ENCODE measurements at regions not wholly inside any gene's neighbourhood (a gene's known extent, or its start where the extent isn't known, plus 50 kb on each side); places are given as distances from the start of the nearest gene placed in this dataset.

DNA sequence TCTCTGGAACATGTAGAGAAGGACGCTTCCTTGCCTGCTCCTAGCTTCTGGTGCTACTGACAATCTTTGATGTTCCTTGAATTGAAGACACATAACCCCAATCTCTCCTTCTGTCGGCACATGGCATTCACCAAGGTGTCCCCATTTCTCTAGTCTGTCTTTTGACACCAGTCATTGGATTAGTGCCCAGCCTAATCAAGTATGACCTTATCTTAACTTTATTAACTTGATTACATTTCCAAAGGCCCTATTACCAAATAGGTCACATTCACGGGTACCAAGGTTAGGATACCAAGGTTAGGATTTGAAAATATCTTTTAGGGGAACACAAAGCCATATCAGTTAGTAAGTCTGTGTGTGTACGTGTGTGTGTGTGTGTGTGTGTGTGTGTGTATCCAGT, 377.9 kb downstream of the CMPK2 start:
- TF ChIP-seq, protein P1, sequence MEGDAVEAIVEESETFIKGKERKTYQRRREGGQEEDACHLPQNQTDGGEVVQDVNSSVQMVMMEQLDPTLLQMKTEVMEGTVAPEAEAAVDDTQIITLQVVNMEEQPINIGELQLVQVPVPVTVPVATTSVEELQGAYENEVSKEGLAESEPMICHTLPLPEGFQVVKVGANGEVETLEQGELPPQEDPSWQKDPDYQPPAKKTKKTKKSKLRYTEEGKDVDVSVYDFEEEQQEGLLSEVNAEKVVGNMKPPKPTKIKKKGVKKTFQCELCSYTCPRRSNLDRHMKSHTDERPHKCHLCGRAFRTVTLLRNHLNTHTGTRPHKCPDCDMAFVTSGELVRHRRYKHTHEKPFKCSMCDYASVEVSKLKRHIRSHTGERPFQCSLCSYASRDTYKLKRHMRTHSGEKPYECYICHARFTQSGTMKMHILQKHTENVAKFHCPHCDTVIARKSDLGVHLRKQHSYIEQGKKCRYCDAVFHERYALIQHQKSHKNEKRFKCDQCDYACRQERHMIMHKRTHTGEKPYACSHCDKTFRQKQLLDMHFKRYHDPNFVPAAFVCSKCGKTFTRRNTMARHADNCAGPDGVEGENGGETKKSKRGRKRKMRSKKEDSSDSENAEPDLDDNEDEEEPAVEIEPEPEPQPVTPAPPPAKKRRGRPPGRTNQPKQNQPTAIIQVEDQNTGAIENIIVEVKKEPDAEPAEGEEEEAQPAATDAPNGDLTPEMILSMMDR (IDR thresholded peaks at IDR 0.05; ENCODE audit: low read depth, low read length), result no peak
- TF ChIP-seq POLR2A (IDR thresholded peaks at IDR 0.05; ENCODE audit: extremely low read depth, insufficient read length) (no peak), MYC (IDR thresholded peaks at IDR 0.05; ENCODE audit: low read depth, low read length) (no peak)
- TF ChIP-seq, protein P2, sequence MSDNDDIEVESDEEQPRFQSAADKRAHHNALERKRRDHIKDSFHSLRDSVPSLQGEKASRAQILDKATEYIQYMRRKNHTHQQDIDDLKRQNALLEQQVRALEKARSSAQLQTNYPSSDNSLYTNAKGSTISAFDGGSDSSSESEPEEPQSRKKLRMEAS (IDR thresholded peaks at IDR 0.05; ENCODE audit: low read depth, low read length), result no peak
